DND-41 (cell line): ENCODE measurements at regions not wholly inside any gene's neighbourhood (a gene's known extent, or its start where the extent isn't known, plus 50 kb on each side); places are given as distances from the start of the nearest gene placed in this dataset.

Source experiments
- ATAC-seq: fragments of 200-7000 bp; cut with Tn5 transposase; 3 replicates; pipeline ENCODE4 v1.9.1; 2021; ENCODE audit warnings: low read depth; ENCODE audit not compliant: insufficient read depth
- DNase-seq: peaks from one replicate; pipeline ENCODE4 v3.0.0-alpha.2; 2020
- H2AFZ ChIP-seq: 2 replicates; pipeline ENCODE4 v1.6.0; 2012; ENCODE audit warnings: low read depth, low read length
- H3K27ac ChIP-seq: 2 replicates; pipeline ENCODE4 v1.5.1; 2012; ENCODE audit warnings: low read length, inconsistent platforms
- H3K27me3 ChIP-seq: fragments of 200-600 bp; sonication (generic); 2 replicates; pipeline ENCODE4 v1.6.0; 2012; ENCODE audit warnings: low read length, mild to moderate bottlenecking, inconsistent platforms; ENCODE audit not compliant: insufficient read depth, poor library complexity
- H3K36me3 ChIP-seq: 2 replicates; pipeline ENCODE4 v1.5.1; 2012; ENCODE audit warnings: low read length, inconsistent platforms; ENCODE audit not compliant: insufficient read depth
- H3K4me1 ChIP-seq: 2 replicates; pipeline ENCODE4 v1.5.1; 2012; ENCODE audit warnings: mild to moderate bottlenecking, low read length; ENCODE audit not compliant: insufficient read depth
- H3K4me2 ChIP-seq: 2 replicates; pipeline ENCODE4 v1.6.0; 2012; ENCODE audit warnings: mild to moderate bottlenecking, moderate library complexity, low read length, inconsistent platforms; ENCODE audit not compliant: insufficient read depth
- H3K4me3 ChIP-seq, 2 experiments: fragments of 200-600 bp in 1 of 2; shearing (Covaris generic) in 1 of 2; 2 replicates each; pipeline ENCODE4 v1.5.1; 2012 to 2016; ENCODE audit warnings: inconsistent platforms in 2 of 2, low read length in 2 of 2, mild to moderate bottlenecking in 2 of 2, low read depth in 1 of 2, moderate library complexity in 1 of 2
- H3K79me2 ChIP-seq: 2 replicates; pipeline ENCODE4 v1.6.0; 2012; ENCODE audit warnings: low read length, inconsistent platforms; ENCODE audit not compliant: insufficient read depth
- H3K9ac ChIP-seq: 2 replicates; pipeline ENCODE4 v1.6.0; 2012; ENCODE audit warnings: low read depth, mild to moderate bottlenecking, inconsistent platforms, low read length, moderate library complexity
- H3K9me3 ChIP-seq: 2 replicates; pipeline ENCODE4 v1.5.1; 2012; ENCODE audit warnings: low read length, moderate library complexity, mild to moderate bottlenecking, inconsistent platforms; ENCODE audit not compliant: insufficient read depth, severe bottlenecking
- H4K20me1 ChIP-seq: 2 replicates; pipeline ENCODE4 v1.6.0; 2012; ENCODE audit warnings: low read length; ENCODE audit not compliant: insufficient read depth
- EZH2 ChIP-seq: IDR thresholded peaks from 3 replicates; pipeline ENCODE4 v1.6.1; 2012; ENCODE audit warnings: borderline replicate concordance, low read depth, mild to moderate bottlenecking, moderate library complexity, low read length, inconsistent platforms; ENCODE audit not compliant: severe bottlenecking
- TF ChIP-seq, protein P1 (sequence below): IDR thresholded peaks from 2 replicates; pipeline ENCODE4 v1.5.1; 2012; ENCODE audit warnings: borderline replicate concordance, low read length, moderate library complexity, mild to moderate bottlenecking; ENCODE audit not compliant: poor library complexity, severe bottlenecking; ENCODE audit errors: extremely low read depth

DNA sequence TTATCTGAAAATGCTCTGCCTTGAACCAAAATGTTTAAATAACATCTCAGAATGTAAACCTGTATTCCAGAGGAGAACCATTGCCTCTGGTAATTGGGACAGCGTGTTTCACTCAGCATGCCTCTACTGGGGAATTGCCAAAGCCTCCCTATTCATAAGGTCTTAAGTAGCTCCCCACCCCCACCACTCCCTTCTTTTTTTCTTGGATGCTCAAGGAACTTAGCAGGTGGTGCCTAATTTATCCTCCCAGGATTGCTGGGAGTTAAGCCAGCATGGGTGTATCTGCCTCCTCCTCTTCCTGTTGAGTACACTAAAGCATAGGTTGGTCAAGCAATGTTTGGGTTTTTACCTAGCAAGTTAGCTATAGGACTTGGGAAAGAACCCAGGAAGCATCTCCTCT lies 220.2 kb downstream of the DMAC1 start:
- no peaks in the 10 kb centered on the region for H3K36me3 ChIP-seq
- DNase-seq (no peak), ATAC-seq (no peak)
- no peaks in the 10 kb centered on the region for H3K79me2 ChIP-seq
- no peak overlapping the region for H3K4me2 ChIP-seq
- no peak overlapping the region for H3K4me3 ChIP-seq
- H3K9ac ChIP-seq, result no peak overlapping the region
- H3K9me3 ChIP-seq, result no peaks in the 10 kb centered on the region
- H4K20me1 ChIP-seq, result no peaks in the 10 kb centered on the region
- 0 out of 2 replicates have a peak, but pooled peaks cover 3% of the 10 kb centered on the region for H3K4me1 ChIP-seq
- peak overlapping the region; percentile 26; the same call in 1 of the 2 replicates for H2AFZ ChIP-seq
- H3K27me3 ChIP-seq, result no peaks in the 10 kb centered on the region
- no peak overlapping the region for H3K27ac ChIP-seq
- TF ChIP-seq EZH2, result no peak
- TF ChIP-seq, protein P1, sequence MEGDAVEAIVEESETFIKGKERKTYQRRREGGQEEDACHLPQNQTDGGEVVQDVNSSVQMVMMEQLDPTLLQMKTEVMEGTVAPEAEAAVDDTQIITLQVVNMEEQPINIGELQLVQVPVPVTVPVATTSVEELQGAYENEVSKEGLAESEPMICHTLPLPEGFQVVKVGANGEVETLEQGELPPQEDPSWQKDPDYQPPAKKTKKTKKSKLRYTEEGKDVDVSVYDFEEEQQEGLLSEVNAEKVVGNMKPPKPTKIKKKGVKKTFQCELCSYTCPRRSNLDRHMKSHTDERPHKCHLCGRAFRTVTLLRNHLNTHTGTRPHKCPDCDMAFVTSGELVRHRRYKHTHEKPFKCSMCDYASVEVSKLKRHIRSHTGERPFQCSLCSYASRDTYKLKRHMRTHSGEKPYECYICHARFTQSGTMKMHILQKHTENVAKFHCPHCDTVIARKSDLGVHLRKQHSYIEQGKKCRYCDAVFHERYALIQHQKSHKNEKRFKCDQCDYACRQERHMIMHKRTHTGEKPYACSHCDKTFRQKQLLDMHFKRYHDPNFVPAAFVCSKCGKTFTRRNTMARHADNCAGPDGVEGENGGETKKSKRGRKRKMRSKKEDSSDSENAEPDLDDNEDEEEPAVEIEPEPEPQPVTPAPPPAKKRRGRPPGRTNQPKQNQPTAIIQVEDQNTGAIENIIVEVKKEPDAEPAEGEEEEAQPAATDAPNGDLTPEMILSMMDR, result no peak

DNA sequence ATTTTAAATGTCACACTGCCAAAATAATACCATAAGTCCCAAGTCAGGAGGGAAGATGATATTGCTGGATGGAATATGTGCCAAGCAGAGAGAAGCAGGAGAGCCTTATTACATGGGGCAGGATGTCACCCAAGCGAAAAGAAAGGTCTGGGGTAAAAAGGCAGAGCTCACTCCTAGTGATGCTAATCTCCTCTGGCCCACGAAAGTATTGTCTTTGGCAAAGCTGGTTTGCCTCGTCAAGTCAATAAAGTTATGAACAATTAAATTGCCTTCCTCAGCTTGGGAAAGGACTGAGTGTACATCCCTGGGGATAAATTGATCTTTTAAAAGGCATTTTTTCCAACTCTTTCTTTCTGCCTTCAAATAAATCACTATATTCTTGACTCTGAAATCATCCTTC lies 220.6 kb downstream of the DMAC1 start:
- Histone ChIP-seq H4K20me1 (no peaks in the 10 kb centered on the region), H3K4me3 (no peak overlapping the region), H3K27me3 (no peaks in the 10 kb centered on the region), H3K4me2 (no peak overlapping the region), H3K9me3 (no peaks in the 10 kb centered on the region), H3K36me3 (no peaks in the 10 kb centered on the region), H3K4me1 (0 out of 2 replicates have a peak, but pooled peaks cover 3% of the 10 kb centered on the region), H3K27ac (no peak overlapping the region), H2AFZ (no peak overlapping the region), H3K79me2 (no peaks in the 10 kb centered on the region), H3K9ac (no peak overlapping the region)
- TF ChIP-seq, protein P1, result no peak
- no peak for TF ChIP-seq EZH2
- DNase-seq (no peak), ATAC-seq (no peak)

DNA sequence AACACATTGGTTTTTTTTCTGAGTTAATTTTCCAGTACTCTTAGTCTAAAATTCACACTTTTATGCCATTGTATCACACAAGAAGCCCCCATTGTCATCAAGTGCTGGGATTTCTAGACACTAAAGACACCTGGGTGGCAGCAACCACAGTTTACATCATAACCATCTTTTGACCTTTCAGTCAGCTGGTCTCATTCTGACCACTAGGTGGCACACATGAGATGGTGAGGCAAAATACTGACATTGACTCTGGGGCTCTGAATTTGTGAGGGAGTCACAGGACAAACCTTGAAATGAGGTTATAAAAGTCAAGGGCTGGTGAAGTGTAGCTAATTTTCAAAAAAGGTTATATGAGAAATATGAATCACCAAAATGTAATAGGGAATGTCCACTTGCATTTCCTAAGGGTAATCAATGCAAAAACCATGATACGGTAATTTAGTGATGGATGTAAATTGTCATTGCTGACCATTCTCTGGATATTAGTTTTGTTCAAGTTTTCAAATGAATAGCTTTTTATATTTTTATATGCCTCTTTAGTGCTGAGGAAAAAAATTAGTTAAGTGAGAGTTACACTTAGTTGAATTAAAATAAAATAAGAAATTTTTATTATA lies 229.4 kb downstream of the DMAC1 start:
- H3K9ac ChIP-seq, result no peak overlapping the region
- ATAC-seq (peak; percentile 86), DNase-seq (peak; percentile 79)
- no peaks in the 10 kb centered on the region for H3K36me3 ChIP-seq
- H3K4me3 ChIP-seq, result no peak overlapping the region
- no peak overlapping the region for H2AFZ ChIP-seq
- H3K27ac ChIP-seq, result no peak overlapping the region
- peaks cover 10% of the 10 kb centered on the region for H3K4me1 ChIP-seq
- H3K79me2 ChIP-seq, result no peaks in the 10 kb centered on the region
- H3K4me2 ChIP-seq, result no peak overlapping the region
- no peaks in the 10 kb centered on the region for H4K20me1 ChIP-seq
- no peaks in the 10 kb centered on the region for H3K27me3 ChIP-seq
- H3K9me3 ChIP-seq, result no peaks in the 10 kb centered on the region
- no peak for TF ChIP-seq EZH2
- TF ChIP-seq, protein P1, result peak; percentile 89

DNA sequence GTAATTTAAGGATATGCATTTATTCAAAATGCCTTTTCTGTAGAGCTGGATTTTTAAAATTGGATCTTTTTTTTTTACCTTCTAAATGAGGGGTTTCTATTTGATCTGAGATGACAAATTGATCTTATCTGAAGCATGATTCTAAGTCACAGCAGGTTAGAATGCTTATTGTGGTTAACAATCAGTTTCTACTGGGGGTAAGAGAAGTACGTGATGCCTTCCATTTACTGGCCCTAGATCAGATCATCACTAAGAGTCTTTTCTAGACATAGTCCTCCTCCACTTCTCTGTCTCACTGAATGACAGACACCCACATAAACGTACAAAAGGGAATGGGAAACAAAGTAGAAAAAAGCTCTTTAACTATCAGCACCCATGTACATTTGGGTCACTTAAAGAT lies 231.9 kb downstream of the DMAC1 start:
- Histone ChIP-seq H3K36me3 (no peaks in the 10 kb centered on the region), H3K4me2 (no peak overlapping the region), H3K4me1 (peaks cover 10% of the 10 kb centered on the region), H3K9ac (no peak overlapping the region), H3K4me3 (no peak overlapping the region), H3K27ac (no peak overlapping the region), H2AFZ (no peak overlapping the region), H3K9me3 (no peaks in the 10 kb centered on the region), H4K20me1 (no peaks in the 10 kb centered on the region), H3K27me3 (no peaks in the 10 kb centered on the region), H3K79me2 (no peaks in the 10 kb centered on the region)
- ATAC-seq (peak; percentile 77), DNase-seq (no peak)
- TF ChIP-seq, protein P1, result no peak
- TF ChIP-seq EZH2, result no peak
